MCF 10A (cell line): ENCODE measurements at regions not wholly inside any gene's neighbourhood (a gene's known extent, or its start where the extent isn't known, plus 50 kb on each side); places are given as distances from the start of the nearest gene placed in this dataset.

Experiments
- BruUV-seq: library from RNA; stranded (reverse); fragments of 400-500 nt; replicated peaks from 2 replicates; lab custom pipeline; 2021; lab: Mats Ljungman, UMichigan
- CTCF ChIA-PET: fragments of 300-600 bp; sonication (Branson Sonifier 250); formaldehyde crosslinking; extraction: SDS; loops from one replicate; lab custom pipeline; 2021; ENCODE audit warnings: antibody characterized with exemption, inconsistent platforms; lab: Yijun Ruan, JAX
- POLR2A ChIA-PET: fragments of 300-600, 350-650 bp; sonication (Branson Sonifier 250); formaldehyde crosslinking; extraction: SDS; loops from one replicate; lab custom pipeline; 2020; ENCODE audit warnings: antibody characterized with exemption, inconsistent platforms; lab: Yijun Ruan, JAX
- DNase-seq: peaks from one replicate; pipeline ENCODE4 v3.0.0-alpha.2; 2018; ENCODE audit not compliant: unreplicated experiment
- H3K27ac Mint-ChIP-seq: one replicate; pipeline ENCODE4 v1.8.0; 2022; ENCODE audit warnings: mild to moderate bottlenecking, low read depth, mixed read lengths; ENCODE audit not compliant: unreplicated experiment
- H3K27me3 Mint-ChIP-seq: one replicate; pipeline ENCODE4 v1.8.0; 2022; ENCODE audit warnings: mixed read lengths; ENCODE audit not compliant: insufficient read depth, unreplicated experiment
- H3K36me3 Mint-ChIP-seq: one replicate; pipeline ENCODE4 v1.8.0; 2022; ENCODE audit warnings: mild to moderate bottlenecking, moderate library complexity, mixed read lengths; ENCODE audit not compliant: insufficient read depth, unreplicated experiment
- H3K4me1 Mint-ChIP-seq: one replicate; pipeline ENCODE4 v1.8.0; 2022; ENCODE audit warnings: mixed read lengths; ENCODE audit not compliant: insufficient read depth, unreplicated experiment
- H3K4me3 Mint-ChIP-seq: one replicate; pipeline ENCODE4 v1.8.0; 2022; ENCODE audit warnings: mild to moderate bottlenecking, moderate library complexity, mixed read lengths; ENCODE audit not compliant: unreplicated experiment
- H3K9me3 Mint-ChIP-seq: one replicate; pipeline ENCODE4 v1.8.0; 2022; ENCODE audit warnings: mixed read lengths; ENCODE audit not compliant: unreplicated experiment
- CTCF ChIP-seq: fragments of 200-600 bp; IDR thresholded peaks from one replicate; pipeline ENCODE4 v1.8.0; 2022; ENCODE audit warnings: antibody characterized with exemption, mild to moderate bottlenecking; ENCODE audit not compliant: unreplicated experiment
- intact Hi-C: fragments of 100-400 bp; cut with micrococcal nuclease; formaldehyde crosslinking; loops from 2 replicates; pipeline ENCODE4 v1.14.1; 2022

GRCh38 chr1:221306239-221306638 lies 427.0 kb downstream of the HLX start:
- H3K4me3 Mint-ChIP-seq, result no peak overlapping the region
- intact Hi-C loops, result no loop called here
- H3K36me3 Mint-ChIP-seq, result no peaks in the 10 kb centered on the region
- DNase-seq, result no peak
- no peak overlapping the region for H3K27ac Mint-ChIP-seq
- H3K27me3 Mint-ChIP-seq, result no peaks in the 10 kb centered on the region
- CTCF ChIA-PET, result interaction anchor here (0.6 to 1.2 kb wide), 3 partner anchors 14 to 124 kb away, joined by 3 to 5 read pairs (median 3); no protein-coding TSS in a partner anchor
- no peak for TF ChIP-seq CTCF
- POLR2A ChIA-PET, result no interaction called here
- no TSS peak for BruUV-seq
- no peaks in the 10 kb centered on the region for H3K9me3 Mint-ChIP-seq
- H3K4me1 Mint-ChIP-seq, result no peaks in the 10 kb centered on the region

- Mint-ChIP-seq H3K9me3 (no peaks in the 10 kb centered on the region), H3K27me3 (no peaks in the 10 kb centered on the region), H3K4me3 (no peak overlapping the region), H3K4me1 (peaks cover 6% of the 10 kb centered on the region), H3K27ac (no peak overlapping the region), H3K36me3 (no peaks in the 10 kb centered on the region)
- no TSS peak for BruUV-seq
- no peak for TF ChIP-seq CTCF
- no peak for DNase-seq
- ChIA-PET POLR2A (interaction anchor here (1.0 to 1.6 kb wide), 4 partner anchors 8 to 71 kb away, joined by 3 to 6 read pairs (median 4); no protein-coding TSS in a partner anchor), CTCF (interaction anchor here (0.6 to 1.9 kb wide), 7 partner anchors 10 to 354 kb away, joined by 3 to 7 read pairs (median 4); no protein-coding TSS in a partner anchor)
- intact Hi-C loops, result no loop called here
Measured at GRCh38 chr1:221308534-221309511, 429.6 kb downstream of the HLX start.

- no peaks in the 10 kb centered on the region for H3K9me3 Mint-ChIP-seq
- ChIA-PET CTCF (interaction anchor here (0.6 to 0.7 kb wide), 2 partner anchors 106 to 225 kb away, joined by 3 read pairs; no protein-coding TSS in a partner anchor), POLR2A (interaction anchor here (1.0 kb wide), 1 partner anchor 10 kb away, joined by 3 read pairs; no protein-coding TSS in a partner anchor)
- no peak for DNase-seq
- no TSS peak for BruUV-seq
- no peak overlapping the region for H3K4me3 Mint-ChIP-seq
- H3K36me3 Mint-ChIP-seq, result no peaks in the 10 kb centered on the region
- intact Hi-C loops, result no loop called here
- peaks cover 6% of the 10 kb centered on the region for H3K4me1 Mint-ChIP-seq
- TF ChIP-seq CTCF, result no peak
- no peak overlapping the region for H3K27ac Mint-ChIP-seq
- no peaks in the 10 kb centered on the region for H3K27me3 Mint-ChIP-seq
Measured at GRCh38 chr1:221309723-221310122, 430.5 kb downstream of the HLX start.

GRCh38 chr1:221310180-221310579 lies 430.9 kb downstream of the HLX start:
- Mint-ChIP-seq H3K4me3 (no peak overlapping the region), H3K4me1 (peaks cover 10% of the 10 kb centered on the region), H3K27me3 (no peaks in the 10 kb centered on the region), H3K36me3 (no peaks in the 10 kb centered on the region), H3K27ac (no peak overlapping the region), H3K9me3 (no peaks in the 10 kb centered on the region)
- intact Hi-C loops, result no loop called here
- no peak for DNase-seq
- BruUV-seq, result no TSS peak
- TF ChIP-seq CTCF, result no peak
- CTCF ChIA-PET, result interaction anchor here (0.6 to 1.6 kb wide), 2 partner anchors 21 to 106 kb away, joined by 3 read pairs; no protein-coding TSS in a partner anchor
- POLR2A ChIA-PET, result interaction anchor here (0.6 to 1.0 kb wide), 2 partner anchors 10 to 513 kb away, joined by 3 read pairs; no protein-coding TSS in a partner anchor
